ENCODE measurements at regions not wholly inside any gene's neighbourhood (a gene's known extent, or its start where the extent isn't known, plus 50 kb on each side); places are given as distances from the start of the nearest gene placed in this dataset.

DNA sequence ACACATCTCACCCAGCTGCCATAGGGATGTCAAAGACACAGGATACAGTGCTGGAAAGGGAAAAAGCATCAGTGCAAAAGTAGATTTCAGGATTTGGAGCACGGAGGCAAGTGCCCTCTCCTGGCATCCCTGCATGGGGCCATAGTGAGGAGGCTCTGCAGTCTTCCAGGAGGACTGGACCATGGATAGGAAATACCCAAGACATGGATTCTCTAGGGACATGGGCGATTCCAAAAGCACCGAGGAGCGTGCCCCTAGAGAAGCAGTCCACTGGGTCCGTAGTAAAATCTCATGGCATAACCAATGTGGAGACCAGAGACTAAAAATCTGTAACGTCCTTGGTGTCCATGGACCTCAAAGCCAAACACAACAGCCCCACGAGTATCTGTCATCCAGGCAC is 818.2 kb downstream of the KCNJ18 start:
- H3K4me3 ChIP-seq (ENCODE audit: low read length) = no peak overlapping the region
- TF ChIP-seq CTCF (conservative IDR thresholded peaks at IDR 0.05; ENCODE audit: low read length) = no peak
- no peak for DNase-seq (ENCODE audit: low read depth)

DNA sequence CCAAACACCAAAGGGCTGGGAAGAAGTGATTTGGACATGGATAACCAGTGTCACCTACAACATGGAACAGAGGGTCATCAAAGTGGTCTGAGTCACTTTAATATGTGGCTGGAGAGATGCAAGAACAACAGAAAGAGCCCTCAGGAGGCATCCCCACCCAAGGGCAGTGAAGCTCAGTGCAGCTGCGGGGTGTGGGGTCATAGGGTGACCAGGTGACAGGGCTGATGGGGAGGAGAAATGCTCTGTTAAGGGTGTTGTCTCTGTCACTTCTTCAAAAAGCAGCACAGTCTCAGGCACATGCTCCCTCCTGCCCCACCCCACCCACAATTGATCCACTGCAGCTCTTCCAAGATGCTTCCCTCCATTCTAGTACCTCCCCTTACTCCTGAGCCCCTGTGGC is 819.1 kb downstream of the KCNJ18 start:
- no peak for DNase-seq (ENCODE audit: low read depth)
- no peak for TF ChIP-seq CTCF (conservative IDR thresholded peaks at IDR 0.05; ENCODE audit: low read length)

DNA sequence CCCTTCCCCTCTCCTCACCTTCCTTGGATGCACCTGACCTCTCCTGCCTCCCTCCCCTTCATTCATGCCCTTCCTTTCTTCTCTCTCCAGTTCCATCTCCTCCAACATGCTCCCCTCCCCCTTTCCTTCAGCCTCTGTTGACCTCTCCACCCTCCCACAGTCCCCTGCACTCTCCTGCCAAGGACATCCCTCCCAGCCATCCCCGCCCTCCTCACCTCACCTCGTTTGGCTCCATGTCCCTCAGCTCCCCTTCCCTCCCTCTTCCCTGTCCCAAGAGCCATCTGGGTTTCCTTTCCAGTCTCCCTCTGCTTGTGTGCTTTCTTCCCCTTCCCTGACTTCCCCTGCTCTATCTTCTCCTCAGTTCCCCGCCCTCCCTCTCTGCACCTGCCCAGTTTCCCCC is 819.7 kb downstream of the KCNJ18 start:
- TF ChIP-seq CTCF (conservative IDR thresholded peaks at IDR 0.05; ENCODE audit: low read length) = no peak
- H3K4me3 ChIP-seq (ENCODE audit: low read length) = no peak overlapping the region
- DNase-seq (ENCODE audit: low read depth) = no peak

More for the DNA sequence above, 819.1 kb downstream of the KCNJ18 start:
- H3K4me3 ChIP-seq (ENCODE audit: low read length) = no peak overlapping the region

DNA sequence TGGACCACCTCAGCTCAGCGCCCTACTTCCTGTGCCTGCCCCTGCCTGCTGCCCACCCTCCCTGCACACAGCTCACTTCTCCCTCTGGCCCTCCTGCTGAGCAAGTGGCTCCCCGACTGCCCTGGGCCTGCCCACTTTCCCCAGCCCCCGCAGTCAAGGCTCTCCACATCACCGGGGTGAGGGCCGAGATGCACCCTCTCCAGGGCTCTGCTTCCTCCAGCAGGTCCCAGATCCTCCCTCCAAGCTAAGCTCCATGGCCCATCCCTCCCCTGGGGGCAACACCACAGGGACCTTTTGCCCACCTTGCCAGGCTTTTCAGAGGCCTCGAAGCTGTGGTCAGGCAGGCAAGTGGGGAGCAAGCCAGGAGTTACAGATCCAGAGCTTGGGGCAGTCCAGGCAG is 820.2 kb downstream of the KCNJ18 start:
- no peak overlapping the region for H3K4me3 ChIP-seq (ENCODE audit: low read length)
- no peak for TF ChIP-seq CTCF (conservative IDR thresholded peaks at IDR 0.05; ENCODE audit: low read length)
- DNase-seq (ENCODE audit: low read depth) = no peak

DNA sequence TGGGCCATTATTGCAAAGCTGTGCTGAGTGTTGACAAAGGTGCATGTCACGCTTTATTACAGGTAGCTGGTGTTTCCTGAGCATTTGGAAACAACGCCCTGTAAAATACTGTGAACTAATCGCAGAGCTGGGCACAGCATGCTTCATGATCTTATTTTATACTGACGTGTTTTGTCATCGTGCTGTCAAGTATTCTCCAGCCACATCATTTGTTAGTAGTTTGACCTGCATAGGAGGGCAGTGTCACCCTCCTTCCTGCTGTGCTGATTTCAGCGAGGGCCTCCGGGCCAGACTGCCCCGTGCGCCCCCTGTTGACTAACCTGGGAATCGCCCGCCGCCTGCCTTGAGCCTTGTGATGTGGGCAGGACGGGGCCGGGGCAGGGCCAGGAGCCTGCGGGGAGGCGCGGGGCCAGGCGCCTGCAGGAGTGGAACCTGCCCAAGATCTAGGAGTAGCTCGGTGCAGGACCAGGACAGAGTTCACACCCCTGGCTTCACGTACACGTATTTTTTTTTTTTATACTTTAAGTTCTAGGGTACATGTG is 820.7 kb downstream of the KCNJ18 start:
- TF ChIP-seq CTCF (conservative IDR thresholded peaks at IDR 0.05; ENCODE audit: low read length) = no peak
- no peak overlapping the region for H3K4me3 ChIP-seq (ENCODE audit: low read length)
- DNase-seq (ENCODE audit: low read depth) = no peak

DNA sequence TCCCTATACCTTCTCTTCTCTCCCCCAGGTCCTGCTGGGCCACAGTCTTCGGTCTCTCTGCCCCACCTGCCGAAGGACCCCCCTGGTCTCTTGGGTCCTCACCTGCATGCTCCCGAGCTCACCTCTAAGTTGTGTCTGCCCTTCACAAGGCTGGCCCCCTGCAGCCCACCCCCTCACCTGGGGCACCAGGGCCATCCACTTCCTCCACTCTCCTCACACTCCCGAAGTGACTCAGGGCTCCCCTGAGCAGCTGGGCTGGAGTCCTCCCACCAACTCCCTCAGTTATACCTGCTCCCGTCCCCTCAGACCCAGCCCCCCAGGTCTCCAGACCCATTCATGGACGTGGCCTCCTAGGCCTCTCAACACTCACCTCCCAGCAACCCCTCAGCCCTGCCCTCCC is 822.0 kb downstream of the KCNJ18 start:
- no peak for DNase-seq (ENCODE audit: low read depth)
- TF ChIP-seq CTCF (conservative IDR thresholded peaks at IDR 0.05; ENCODE audit: low read length) = no peak
- no peak overlapping the region for H3K4me3 ChIP-seq (ENCODE audit: low read length)

GRCh38 chr17:22514767-22515320 is 822.5 kb downstream of the KCNJ18 start:
- TF ChIP-seq CTCF (conservative IDR thresholded peaks at IDR 0.05; ENCODE audit: low read length) = no peak

More at GRCh38 chr17:22514767-22515320, 822.5 kb downstream of the KCNJ18 start:
- DNase-seq (ENCODE audit: low read depth) = no peak
- no peak overlapping the region for H3K4me3 ChIP-seq (ENCODE audit: low read length)
